NCI-H2196 treated with DMSO at 0.1 percent for 48 hours (cell line): ENCODE measurements at regions not wholly inside any gene's neighbourhood (a gene's known extent, or its start where the extent isn't known, plus 50 kb on each side); places are given as distances from the start of the nearest gene placed in this dataset.

ENCODE experiments used
- DNase-seq: peaks from one replicate; lab custom pipeline; 2025; ENCODE audit not compliant: unreplicated experiment; lab: John Stamatoyannopoulos, UW

DNA sequence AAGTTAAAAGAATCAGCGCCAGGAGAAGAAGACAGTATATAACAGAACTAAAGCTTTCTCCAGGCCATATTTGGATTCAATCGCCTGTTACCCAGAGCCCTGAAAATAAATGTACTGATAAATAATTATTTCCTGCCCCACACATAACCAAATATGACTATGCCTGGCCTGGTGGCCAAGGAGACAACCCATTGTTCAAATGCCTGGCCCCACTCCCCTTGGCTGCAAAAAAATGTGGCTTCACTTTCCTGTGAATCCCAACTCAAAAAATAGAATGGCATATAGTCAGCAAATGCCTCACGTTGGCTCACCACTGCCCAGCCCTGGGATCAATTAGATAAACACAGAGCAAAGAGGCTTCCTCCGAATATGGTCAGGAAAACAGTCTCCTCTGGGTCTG, 472.1 kb downstream of the BCL11B start:
- no peak for DNase-seq

DNA sequence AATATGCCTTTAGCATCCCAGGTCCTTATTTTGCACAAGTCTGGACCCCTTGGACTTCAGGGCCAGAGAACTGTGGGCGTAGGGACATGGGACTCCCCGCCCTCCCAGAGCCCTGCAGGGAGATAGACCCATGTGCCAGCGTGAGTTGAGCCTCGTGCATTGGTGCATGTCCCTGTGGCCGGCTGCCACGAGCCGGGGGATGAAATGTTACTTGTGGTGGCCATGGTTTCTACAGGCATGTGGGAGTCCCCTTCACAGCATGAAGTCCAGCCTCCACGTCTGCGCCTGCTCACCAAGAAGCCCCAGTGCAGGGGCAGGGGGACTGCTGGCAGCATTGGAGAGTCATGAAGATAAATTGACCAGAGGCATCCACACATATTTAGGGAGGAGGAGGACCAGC, 470.0 kb downstream of the BCL11B start:
- no peak for DNase-seq

DNA sequence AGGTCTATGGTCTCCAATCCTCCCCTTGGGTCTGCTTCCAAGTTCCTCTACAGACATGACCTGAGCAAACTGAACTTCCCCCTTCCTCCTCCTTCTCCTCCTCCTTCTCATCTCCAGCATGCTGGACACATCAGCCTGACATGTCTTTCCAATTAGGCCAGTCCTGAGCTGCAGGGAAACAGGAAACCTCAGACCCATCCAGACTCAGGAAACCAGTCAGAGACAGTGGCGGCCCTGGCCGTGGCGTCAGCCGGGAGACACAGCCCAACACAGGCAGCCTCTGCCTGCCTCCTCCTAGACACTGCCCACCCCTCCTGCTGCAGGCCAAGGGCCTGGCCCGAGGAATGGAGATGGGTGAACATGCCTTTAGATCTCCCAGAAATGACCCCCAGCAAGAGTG, 468.8 kb downstream of the BCL11B start:
- DNase-seq = no peak

DNA sequence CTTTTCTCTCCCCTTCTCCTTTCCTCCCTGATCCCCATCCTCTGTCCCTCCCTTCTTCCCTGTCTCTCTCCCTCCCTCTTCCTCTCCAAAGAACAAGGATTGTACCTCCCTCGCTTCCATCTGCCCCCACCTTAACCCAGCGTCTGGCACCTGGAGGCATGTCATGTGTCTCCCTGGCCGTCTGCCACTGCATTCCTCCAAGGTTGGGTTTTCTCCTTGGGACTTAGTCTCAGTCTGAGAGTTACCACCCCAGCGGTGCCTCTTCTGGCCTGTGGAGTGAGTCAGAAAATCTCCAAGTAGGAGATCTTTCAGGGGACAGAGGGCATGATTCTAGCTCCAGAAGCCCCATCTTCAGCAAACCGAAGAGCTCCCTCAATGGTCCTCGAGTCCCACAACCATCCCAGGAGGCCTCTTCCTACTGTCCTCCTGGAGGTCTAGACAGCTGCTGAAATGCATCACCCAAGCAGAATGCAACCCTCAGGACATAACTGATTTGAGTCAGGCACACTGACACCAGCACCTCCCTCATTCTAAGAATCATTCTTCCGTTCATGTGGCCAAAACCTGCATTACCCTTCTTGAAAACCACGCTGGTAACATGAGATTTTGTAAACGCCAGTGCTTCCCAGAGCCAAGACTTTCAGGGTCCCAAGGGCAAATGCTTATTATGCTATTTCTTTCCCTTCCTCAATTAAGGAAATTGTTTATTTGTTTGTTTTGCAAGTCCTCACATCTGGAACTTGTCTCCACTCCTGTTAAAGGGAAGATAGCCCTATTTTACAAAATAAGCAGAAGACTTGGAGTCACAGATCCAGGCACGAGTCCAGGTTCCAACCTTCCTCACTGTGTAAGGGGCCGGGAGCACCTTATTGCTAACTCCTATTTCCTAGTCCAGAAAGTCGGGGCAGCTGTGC, 463.2 kb downstream of the BCL11B start:
- DNase-seq = no peak

DNA sequence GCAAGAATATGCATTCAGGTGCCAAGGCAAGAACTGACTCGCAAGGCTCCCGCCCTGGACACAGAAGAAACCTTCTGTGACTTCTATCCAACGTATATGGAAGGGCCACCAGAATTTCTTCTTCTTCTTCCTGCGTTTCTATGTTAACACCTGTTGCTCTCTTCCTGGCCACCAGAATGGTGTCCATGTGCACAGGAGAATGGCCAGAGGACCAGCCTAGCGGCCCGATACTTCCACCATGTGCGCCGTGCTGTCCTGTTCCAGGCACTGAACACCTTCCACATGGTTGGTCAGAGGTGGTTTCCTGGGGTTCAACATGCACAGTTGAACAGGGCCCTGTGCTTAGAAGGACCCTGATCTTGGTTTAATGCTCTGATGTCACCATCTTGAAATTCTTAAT, 455.8 kb downstream of the BCL11B start:
- DNase-seq = no peak

DNA sequence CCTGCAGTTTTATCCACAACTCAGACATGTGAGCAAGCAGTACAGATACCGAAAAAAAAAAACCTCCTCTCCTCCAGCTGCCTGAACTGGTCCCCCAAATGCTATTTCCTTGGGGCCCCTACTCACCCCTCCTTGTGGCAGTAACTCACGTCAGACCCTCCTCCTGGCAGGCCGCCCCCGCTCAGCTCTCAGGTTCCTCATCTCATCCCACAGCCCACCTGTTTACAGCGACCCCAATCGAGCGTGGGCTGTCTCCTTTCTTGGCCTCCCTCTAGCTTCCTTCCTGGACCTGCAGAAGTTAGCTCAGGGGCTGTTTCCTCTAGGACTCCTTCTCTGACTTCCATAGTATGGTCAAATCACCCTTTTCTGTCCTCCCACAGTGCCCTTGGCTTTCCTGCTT, 455.3 kb downstream of the BCL11B start:
- no peak for DNase-seq

DNA sequence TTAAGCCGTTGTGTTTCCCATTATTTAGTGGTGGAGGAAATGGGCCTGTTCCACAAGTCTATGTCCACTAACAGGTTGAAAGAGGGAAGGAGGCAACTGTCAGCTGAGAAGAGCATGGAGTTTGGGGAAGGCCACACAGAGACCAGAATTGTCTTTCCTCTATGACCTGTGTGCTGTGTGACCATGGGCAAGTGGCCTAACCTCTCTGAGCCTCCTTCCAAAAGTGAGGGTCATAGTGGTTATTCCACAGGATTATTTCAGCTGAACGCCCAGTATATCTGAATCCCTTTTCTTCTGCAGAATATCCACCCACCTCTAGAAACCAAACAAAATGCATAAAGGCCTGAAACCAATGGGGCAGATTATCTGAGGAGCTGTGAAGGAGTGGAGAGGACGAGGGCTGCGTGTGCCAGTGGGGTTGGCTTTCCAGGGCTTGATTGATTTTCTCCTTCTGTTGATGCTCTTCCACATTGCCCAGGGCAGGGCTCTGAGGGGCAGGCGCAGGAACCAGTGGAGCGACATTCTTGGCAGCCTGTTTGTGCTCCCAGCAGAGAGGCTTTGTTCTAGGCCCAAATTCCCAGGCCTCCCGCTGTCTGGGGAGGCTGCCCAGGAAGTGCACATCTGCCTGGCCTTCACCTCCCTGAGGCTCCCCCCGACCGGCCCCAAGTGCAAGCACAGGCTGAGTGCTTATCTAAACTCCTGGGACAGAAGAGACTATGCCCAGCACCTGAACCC, 452.7 kb downstream of the BCL11B start:
- DNase-seq = no peak

DNA sequence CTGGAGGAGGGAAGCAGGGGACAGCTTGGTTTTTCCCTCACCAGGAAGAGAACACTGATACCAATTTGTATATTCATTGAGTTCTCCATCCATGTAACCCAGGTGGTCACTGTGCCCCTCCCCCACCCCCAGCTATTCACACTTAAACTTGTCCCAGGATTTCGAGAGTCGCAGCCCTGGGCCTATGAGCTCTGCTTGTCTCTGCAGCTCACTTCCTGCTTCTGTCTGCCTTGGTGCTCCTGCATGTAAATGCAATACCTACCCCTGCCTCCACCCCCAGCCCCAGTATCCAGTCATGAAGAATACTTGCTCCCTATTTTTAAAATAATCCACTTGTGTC, 452.2 kb downstream of the BCL11B start:
- no peak for DNase-seq

DNA sequence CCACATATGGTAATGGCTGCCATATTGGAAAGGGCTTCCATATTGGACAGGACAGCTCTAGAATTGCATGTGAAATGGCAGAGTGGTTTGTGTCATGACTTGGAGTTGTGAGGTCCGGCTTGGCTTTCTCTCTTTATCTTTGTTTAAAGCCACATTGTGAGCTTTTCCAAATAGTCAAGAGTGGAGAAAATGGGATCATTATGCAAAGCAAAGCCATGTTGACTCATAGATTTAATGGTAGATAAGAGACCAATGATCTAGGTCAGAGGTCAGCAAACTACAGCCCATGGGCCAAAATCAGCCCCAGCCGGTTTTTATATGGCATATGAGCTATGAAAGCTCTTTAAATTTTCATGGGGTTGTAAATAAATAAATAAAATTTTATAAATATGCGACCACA, 449.1 kb downstream of the BCL11B start:
- DNase-seq = no peak

DNA sequence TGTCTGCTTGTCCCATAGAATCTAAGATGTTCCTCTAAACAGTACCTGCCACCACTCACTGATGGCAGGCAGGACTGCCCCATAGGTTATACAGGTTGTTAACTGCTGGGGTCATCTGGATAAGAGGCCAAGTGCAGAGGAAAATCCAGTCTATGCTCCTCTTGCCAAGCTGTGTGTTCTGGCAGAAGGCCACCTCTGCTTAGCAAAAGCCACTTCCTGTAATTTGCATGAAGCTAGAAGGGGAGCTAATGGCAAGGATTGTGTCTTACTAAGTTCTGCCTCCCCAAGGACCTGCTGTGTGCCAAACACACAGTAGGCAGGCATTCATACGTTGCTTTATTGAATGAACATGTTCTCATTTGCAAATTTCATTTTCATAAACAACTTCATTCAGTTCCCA, 445.4 kb downstream of the BCL11B start:
- DNase-seq = no peak

DNA sequence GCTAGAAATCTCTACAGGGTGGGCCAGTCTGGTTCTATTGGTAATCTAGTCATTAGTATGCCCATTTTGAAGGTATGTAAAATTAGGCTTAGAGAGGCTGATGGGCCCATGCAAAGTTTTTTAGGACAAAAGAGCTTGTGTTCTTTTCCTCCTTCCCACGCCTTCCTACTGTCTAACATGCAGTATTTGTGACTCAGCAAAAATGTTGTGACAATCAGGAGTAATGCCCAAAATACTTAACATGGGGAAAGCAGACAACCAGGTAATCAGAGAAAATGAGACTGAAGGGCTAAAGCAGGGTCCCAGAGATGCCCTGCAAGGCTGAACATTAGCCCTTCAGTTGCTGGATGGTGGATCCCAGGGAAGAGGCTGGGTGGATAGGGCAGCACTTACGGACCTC, 437.9 kb downstream of the BCL11B start:
- no peak for DNase-seq

DNA sequence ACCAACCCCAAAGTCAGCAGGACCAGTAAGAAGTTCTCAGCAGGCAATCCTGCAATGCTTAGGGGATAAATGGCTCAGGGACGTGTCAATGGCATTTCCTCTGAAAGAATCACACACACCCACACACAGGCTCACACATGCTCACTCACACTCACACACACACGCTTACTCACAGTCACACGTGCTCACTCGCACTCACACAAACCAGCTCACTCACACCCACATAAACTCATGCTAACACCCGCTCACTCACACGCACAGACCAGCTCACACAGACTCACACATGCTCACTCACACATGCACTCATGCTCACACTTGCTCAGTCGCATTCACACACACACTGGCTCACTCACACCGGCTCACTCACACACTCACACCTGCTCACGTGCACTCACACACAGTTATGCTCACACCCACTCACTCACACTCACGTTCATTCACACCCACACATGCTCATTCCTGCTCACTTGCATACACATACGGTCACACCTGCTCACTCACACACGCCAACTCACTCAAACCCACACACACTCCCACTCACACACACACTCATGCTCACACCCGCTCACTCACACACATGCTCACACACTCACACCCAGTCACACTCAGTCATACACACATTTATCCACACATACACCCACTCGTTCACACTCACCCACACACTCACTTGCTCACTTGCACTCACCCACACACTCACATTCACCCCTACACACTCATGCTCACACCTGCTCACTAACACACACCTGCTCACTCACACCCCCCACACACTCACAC, 436.8 kb downstream of the BCL11B start:
- no peak for DNase-seq

DNA sequence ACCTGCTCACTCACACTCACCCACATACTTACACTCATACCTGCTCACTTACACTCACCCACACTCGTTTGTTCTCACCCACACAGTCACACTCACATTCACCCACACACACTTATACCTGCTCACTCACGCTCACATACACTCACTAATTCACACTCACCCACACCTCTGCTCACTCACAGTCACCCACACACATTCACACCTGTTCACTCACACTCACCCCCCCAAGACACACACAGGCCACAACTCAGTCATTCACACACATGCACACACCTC, 436.2 kb downstream of the BCL11B start:
- no peak for DNase-seq

DNA sequence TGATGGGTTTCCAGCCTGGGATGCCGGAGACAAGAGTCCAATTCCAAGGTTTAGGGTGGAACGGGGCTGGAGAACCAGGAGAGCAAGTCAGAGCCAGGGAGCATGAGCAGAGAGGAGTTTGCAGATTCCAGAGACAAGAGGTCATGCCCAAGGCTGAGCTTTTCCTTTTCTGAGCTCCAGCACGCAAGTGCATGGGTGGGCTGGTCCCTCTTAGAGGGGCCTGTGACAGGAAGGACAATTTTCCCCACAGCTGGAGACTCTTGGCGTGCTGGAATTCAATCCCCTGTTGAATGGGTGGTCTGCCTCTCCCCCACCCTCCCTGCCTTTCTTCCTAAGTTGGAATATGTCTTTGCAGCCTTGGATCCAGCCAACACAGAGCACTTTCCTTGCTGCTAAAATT, 431.9 kb downstream of the BCL11B start:
- no peak for DNase-seq

DNA sequence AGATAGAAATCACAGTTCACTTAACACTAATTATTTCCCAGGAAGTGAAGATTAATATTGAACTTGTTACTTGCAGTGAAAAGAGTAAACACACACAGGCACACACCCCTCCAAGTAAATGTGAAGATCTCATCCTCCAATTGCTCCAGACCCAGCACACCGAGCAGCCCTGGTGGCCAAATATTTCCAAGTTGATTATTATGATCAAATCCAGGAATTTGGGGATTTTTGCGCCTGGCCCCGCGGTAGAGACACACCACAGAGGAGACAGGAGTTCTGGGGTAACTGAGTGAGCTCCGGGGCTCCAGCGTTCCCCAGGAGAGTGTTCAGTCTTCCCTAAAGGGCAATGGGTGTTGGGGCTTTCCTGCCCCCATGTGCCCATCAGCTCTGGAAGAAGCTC, 431.5 kb downstream of the BCL11B start:
- DNase-seq = no peak

DNA sequence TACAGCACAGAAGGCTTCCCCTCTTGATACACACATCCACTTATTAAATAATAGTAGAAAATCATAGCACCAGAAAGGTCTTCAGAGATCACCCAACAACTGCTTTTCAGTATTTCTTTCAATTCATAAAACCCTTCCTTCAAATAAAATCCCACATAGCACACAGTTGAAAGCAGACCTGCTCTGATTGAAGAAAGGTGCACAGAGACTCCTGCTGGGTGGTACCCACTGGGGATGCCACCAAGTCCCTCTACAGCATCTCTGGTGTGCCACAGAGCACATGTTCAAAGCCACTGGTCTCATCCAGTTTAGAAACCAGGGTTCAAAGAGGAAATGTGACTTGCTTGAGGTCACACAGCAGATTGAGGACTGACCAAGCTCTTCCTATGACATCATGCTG, 427.5 kb downstream of the BCL11B start:
- DNase-seq = no peak

DNA sequence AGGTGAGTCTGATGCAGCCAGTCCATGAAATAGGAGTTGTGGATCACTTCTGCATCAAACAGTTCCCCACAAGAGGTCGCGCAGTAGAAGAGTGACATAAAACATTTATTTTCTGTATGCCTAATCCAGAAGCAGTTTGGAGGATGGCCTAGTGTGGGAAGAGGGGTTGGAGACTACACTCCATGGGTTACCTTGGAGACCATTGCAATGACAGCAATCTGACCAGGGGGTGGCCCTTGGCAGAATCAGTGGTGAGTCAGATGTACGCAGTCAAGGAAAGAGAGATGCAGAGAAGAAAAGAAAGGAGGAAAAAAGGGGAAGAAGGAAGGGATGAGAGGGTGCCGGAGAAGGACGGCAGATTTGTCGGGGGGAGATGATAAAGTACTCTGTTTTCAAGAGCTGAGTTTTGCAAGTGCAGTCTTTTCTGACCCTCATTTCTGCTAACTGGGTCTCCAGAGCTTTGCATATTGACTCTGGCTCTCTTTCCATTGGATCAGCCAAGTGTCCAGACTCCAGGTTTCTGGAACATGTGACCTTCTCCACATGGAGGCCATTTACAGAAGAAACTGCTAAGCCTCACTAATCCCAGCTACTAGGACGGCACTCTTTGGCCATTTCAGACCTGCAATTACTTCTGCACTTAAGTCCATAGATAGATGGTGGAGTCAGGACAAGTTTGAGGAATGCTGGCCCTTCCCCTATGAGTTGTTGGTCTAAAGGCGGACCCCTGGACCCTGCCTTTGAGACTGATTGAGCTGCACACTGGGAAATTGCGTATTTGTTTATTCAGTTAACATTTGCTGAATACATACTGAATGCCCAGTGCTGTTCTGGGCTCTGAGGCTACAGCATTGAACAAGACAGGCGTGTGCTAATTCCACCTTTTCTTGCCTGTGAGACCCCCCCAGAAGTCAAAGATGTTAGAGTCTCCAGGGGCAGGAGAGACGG, 424.2 kb downstream of the BCL11B start:
- DNase-seq = no peak

DNA sequence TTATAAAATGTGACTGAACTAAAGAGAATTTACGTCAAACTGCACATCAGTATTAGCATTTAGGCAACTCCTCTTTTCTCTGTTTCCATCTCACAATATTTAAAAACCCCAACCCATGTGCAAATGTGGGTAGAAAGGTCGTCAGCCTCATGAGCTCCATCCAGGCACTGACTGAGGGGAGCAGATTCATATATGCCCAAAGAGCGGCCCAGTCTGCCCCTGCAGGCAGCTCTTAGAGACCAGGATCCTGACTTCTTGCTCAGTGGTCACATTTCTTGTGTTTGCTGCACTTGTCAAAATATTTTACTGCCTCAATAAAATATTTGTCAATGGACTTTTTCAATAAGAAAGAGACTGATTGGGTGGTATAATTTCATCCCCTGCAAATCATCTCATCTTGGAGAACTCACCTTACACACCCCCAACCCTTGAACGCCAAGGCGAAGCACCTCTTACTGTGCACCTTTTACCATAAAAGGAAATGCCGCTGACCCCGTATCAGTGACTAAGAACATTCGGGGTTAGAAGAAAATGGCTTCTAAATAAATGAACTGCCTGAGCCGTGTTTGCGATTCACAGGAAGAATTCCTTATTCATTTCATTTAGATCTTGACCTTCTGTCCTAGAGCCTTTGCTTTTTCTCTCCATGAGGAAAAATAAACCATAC, 418.8 kb downstream of the BCL11B start:
- DNase-seq = no peak

DNA sequence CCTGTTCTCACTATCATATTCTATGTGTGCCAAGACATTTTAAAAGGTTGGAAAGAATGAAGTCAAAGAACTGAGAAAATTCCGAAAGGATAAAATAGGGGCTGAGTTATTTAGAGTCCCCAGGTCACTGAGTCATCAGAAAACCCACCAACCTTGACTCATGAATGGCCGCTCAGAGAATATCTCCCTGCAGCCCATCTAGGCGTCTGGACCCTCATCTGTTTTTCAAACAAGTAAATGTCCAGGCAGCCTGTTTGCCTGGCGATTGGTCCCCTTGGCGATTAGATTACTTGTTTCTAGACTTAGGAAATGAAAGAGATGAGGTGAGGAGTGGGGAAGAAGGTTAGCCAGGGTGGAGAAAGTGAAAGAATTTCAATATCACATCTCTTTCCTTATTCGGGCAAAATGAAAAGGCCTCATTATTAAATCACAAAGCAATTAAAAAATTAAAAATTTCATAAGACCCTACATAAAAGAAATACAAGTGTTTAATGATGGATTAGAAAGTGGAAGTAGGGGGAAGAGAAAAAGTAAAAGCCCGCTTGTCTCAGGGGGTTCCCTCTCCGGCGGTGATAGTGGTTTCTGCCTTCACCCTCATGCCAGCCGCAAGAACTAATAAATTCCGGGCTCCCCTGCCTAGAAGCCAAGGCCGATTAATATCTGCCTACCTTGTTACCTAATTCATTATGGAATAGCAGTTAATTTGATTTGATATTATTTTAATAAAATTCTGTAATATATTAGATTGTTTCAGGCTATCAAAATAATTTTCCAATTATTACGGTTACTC, 415.9 kb downstream of the BCL11B start:
- DNase-seq = no peak

DNA sequence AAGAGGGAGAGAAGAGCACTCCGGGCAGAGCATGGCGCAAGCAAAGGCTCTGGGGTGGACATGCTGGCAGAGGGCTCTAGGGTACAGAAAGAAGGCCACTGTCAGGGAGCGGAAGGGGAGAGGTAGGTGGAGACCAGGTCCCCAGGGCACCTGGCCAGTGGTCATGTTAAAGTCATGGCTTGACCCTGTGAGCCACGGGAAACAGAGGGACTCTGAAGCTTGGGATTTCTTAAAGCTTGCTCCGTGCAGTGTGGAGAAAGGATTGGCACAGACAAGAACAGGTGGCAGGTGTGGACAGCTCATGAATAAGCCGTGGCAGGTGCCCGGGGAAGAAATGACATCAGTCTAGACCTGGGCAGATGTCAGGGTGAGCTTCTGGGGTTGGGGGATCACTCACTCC, 413.8 kb downstream of the BCL11B start:
- no peak for DNase-seq
